Sigmoid colon (tissue), 4 donors: ENCODE measurements at regions not wholly inside any gene's neighbourhood (a gene's known extent, or its start where the extent isn't known, plus 50 kb on each side); places are given as distances from the start of the nearest gene placed in this dataset.

Source experiments
- CTCF ChIP-seq, 4 experiments: fragments of 450-650 bp in 3 of 4; fragments of 200-600 bp in 1 of 4; IDR thresholded peaks; one replicate each; pipeline ENCODE4 v1.5.1; 2016 to 2019; ENCODE audit warnings: antibody characterized with exemption in 4 of 4, mild to moderate bottlenecking in 3 of 4, moderate library complexity in 2 of 4
- EP300 ChIP-seq, 4 donors: sonication (generic); formaldehyde crosslinking; IDR thresholded peaks; one replicate each; pipeline ENCODE4 v1.6.1; 2017; ENCODE audit warnings: antibody characterized with exemption in 4 of 4
- POLR2A ChIP-seq, 2 donors: fragments of 450-650 bp; IDR thresholded peaks; one replicate each; pipeline ENCODE4 v1.6.1; 2016; ENCODE audit warnings: antibody characterized with exemption in 2 of 2, mild to moderate bottlenecking in 2 of 2, moderate library complexity in 2 of 2

- TF ChIP-seq EP300 (IDR thresholded peaks at IDR 0.05) (no peak), CTCF (IDR thresholded peaks at IDR 0.05) (no peak), POLR2A (IDR thresholded peaks at IDR 0.05) (no peak)
Observed at GRCh38 chr7:153036396-153037063, 277.0 kb downstream of the ACTR3B start.
